ENCODE measurements at regions not wholly inside any gene's neighbourhood (a gene's known extent, or its start where the extent isn't known, plus 50 kb on each side); places are given as distances from the start of the nearest gene placed in this dataset.

DNA sequence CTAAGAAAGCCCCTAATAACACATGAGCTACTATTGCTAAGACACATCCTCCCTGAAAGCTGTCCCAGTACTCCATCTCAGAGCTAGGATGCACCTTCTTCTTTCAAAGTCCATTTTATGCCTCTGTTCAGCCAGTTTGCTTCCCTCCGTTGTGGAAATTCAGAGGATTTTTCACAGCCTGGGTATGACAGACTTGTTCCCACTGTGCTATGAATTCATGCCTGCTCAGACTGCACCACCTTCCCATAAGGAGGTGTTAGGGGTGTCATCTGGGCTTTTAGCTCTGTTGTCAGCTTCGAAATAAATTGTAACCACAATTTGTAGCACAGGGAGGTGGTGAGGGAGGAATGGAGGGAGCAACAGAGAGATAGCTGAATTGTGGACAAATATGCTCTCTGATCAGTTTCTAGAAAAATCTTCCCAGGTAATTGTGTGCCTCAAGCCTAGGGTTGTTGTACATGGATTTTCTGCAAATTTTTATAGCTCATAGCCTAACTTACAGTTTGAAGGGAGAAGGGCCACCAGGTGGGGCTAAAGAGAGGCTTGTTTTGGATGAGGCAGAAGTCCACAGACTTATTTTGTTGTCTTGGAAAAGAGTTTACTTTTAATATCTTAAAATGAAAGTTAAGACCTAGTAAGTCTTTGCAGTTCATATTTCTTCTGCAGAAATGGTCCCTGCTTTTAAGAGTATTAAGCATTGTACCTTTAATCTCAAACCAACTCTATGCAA, 462.0 kb downstream of the PDCD6IP start:
- DNase-seq: peak; percentile 14

DNA sequence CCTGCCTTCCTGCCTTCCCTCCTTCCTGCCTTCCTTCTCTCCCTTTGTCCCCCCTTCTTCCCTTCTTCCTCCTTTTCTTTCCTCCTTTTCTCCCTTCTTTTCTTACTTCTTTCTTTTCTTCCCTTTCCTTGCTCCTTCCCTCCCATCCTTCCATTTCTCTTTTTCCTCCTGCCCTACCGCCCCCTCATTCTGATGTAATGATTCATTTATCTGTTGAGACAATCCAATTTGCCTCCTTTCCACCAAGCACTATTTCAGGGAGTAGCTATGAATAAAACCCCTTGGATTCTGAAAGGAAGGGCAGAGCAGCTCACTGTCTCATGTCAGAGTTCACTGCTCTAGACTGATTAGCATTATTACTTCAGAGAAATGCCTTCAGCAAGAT, 462.6 kb downstream of the PDCD6IP start:
- DNase-seq: no peak

DNA sequence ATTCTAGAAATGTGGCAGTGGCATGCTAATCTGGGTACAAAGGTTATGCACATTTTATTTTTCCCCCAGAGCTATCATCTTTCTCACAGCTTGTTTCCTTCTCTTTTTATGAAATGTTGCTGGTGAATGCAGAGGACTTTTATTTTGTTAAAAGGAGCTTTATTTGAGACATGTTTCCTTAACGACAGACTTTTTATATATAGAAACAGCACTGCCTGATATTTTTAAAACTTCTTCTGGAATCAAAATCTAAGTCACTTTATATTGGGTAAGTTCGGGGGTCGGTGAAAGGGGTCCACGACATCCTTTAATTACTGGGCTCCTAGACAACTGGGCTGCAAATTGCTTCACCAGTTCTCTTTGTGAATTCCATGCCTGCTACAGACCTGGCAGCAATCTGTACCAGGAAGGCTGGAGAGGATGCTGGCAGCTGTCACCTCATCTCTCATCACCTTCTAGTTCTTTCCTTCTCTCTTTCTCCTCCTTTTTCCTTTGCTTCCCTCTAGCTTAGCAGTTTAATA, 464.7 kb downstream of the PDCD6IP start:
- no peak for DNase-seq

DNA sequence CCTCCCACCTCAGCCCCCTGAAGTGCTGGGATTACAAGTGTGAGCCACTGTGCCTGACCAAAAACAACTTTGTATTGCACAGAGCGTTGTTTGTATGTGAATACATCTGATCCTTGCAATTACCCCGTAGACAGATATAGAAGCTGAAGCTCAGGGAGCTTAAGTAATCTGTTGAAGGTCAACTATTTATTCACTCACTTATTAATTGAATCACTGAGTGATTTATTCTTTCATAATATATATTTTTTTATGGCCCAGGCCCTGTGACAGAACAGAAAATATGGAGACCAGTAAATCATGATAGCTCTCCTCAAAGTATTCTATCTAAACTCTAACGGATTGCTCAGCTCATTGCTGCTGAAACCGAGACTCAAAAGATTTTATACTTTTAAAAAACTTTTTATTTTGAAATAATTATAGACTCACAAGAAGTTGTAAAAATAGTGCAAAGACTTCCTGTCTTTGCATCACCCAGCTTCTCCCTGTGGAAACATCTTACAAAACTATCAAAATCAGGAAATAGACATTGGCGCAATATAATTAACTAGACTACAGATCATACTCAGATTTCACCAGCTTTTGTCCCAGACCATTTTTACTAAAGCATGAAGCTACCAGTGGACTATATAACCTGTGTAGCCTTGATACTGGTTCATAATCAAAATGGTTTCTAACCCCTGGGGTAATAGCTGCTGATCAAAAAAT, 466.1 kb downstream of the PDCD6IP start:
- no peak for DNase-seq

DNA sequence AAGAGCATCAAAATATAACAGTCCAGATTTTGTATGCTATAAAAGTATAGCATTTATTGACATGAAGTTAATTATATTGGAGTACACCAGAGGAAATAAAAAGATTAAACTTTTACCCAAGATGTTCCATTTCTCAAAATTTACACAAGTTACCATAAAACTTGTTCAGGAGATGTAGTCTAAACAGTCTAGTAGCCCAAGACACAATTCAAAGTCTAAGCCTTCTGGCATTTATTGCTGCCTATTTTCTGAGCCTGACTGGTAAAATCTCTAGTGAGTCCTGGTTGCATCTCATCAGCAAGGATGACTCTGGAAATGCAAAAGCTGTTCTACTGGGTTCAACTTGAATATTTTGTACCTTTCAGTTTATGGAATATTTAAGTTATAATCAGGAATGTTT, 468.7 kb downstream of the PDCD6IP start:
- DNase-seq: no peak

DNA sequence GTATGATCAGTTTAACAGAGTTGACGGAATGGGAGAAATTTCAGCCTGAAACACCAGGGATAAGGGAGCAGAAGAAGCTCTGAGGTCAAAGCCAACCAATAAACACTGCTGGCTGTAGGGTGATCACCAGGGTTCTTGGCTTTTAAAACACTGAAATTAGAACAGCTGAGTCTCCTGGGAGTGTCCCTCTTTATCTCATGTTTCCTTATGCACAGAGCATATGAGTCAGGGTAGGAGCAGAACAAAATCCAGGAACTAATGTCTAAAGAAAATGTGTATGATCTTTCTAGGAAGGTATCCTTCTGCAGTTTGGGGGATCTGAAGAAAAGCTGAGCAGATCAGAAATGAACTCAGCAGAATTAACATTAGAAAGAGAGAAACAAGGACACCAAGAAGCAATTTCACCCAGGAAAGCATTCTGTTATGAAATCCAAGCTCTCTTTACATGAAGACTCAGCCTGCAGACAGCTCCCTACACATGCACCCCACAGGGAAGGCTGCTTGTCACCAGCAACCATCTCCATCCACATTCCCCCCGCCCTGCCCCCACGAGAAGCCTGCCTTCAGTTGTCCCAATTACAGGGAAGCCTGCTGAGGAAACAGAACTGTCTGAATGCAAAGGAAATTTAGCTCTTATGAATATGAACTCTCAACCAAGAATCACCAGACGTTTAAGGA, 469.7 kb downstream of the PDCD6IP start:
- no peak for DNase-seq

DNA sequence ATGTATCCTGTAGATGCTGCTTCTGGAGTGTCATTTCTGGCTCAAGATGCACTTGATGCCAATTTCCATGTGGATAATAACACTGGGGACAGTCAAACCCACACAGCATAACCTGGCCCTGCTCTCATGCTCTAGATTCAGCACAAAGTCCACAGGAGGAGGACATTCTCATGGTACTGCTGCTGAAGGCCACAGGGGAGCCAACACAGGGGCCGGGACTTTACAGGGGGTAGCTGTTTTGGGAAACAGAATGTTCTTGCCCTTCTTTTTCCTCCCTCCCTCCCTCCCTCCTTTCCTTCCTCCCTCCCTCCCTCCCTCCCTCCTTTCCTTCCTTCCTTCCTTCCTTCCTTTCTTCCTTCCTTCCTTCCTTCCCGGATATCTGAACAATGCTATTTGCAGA, 477.4 kb downstream of the PDCD6IP start:
- DNase-seq: no peak

DNA sequence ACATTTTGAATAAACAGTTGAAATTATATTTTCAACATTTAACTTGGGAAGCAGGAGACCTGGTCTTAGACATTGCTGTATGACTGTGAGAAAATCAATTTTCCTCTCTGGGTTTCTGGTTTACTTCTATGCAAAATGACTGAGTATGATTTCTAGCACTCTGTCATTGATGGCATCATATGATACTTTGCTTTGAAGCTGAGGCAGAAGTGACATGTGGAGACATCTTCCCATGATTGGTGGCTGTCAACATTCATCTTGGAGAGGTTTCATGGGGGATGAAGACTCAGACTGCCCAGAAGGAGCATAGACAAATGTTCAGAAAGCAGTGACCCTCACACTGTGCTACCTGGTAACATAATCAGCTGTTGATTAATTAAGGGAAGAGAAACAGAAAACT, 477.9 kb downstream of the PDCD6IP start:
- no peak for DNase-seq

DNA sequence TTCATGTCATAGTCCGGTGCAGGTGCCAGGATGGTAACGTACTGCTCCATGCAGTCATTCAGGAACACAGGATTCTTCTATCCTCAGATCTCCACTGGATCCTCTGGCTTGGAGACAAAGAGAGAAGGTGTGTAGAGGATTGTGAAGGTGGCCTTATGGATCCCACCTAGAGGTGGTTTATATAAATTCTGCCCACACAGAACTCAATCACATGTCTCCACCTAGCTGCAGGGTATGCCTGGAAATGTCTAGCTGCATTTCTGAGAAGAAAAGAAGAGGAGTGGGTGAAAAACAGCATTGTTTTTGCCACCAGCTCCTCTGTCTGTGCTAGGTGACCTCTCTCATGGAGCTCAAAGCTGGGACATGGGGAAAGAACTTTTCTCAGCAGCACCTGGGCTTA, 478.7 kb downstream of the PDCD6IP start:
- DNase-seq: no peak

DNA sequence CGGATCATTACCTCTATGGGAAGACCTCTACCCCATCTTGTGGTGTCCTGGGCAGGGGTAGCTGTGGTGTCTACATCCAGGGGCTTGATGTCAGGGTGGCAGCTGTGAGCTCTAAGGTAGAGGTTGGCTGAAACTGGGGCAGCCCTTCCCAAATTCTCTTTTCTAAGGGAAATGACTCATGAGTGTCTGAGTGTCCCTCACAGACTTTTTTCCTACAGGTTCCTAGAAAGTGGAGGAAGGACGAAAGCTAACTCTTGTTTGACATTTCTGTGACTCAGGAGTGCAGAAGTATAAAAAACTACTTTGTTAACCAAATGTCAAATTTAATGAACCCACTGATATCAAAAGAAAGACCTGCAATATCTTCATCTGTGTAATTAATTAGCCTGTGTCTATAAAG, 481.5 kb downstream of the PDCD6IP start:
- DNase-seq: no peak

DNA sequence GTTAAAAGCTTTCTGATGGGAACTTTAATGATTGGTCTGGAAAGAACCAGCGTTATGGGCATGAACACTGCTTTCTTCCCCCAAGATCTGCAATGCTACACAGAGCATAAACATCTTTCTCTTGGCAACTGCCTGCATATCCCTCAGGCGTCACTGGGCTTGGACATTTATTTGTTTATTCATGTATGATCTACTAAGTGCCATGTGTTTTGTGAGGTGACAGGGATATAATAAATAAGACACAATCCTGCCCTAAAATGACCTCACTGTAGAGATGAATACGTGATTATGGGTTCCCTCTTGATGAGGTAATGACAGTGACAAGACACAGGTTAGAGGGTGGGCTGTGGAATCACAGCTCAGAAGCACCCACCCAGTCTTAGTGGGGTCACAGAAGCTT, 485.3 kb downstream of the PDCD6IP start:
- DNase-seq: no peak

DNA sequence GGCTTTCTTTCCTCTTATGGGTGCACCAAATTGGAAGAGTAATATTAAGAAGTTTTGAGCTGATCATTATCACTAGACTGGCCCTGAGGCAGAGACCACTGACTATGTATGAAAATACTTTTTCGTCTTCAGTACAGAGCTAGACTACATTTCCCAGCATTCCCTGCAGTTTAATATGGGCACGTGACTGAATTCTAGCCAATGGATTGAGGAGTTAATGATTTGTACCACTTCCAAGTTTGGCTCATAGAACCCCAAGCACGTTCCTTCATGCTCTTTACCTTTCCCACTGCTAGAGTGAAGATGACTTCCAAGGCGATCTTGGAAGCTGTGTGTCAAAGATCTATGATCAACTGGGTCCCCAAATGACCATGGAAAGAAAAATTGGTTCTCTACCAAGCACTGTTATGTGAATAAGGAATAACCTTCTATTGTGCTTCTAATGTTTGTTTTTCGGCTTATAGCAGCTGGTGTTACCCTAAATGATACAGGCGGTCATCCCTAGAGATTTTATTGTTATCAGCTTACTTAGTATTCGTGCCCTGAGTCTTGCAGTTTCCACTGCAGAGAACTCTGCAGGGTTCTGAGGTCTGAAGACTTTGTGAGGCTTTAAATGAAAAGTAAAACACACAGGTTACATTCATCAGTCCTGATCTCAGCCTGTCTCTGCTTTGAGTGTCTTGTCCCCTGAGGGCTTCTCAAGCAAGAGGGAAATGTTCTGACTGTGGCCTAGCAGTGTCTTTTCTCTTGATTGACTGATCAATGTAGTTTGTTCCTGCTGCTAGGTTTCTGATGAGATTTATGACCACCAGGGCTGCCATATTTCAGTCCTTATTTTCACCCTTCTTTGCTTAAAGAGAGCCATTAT, 486.8 kb downstream of the PDCD6IP start:
- DNase-seq: no peak

DNA sequence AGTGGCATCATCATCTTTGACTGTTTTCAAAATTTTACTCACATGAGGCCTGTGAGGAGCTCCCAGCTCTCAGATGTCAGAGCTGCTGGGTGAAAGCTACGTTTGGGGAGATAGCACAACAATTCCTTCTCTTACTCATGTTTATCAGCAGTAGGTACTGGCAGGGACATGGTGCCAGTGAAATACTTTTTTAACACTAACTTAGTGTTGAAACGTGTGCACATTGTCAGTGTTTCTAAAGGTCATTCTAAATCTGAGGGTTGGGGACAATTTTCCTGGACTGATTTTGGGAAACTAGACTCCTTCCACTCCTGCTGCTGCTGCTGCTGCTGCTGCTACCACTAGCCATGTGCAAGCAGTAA, 487.4 kb downstream of the PDCD6IP start:
- no peak for DNase-seq

DNA sequence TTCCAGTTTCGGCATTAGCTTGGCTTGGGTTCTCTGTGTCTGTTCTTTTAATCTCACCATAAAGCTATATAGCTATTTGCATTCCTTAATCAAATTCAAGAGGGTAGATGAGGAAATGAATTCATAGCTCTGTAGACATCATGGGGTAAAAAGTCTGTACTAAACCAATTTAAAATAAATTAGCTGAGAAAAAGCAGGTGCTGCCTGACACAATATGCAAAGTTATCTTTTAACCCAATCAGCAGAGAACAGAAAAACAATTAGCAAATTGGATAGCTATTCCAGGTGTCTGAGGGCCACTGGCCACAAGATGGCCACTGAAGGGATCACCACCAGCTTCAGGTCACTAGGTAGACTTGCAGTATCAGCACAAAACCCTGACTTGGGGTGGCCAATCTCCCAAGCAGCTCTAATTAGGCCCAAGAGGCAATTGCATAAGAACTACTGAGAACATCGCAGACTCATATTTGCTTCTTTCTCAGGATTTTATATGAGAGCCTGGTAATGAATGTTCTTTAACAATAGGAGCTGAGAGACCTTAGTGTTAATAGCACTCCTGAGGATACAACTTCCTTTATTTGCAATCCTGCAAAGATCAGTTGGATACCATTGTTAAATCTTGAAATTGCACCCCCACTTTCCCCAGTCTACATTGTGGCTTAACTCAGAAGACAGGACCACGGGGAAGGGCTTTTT, 494.3 kb downstream of the PDCD6IP start:
- no peak for DNase-seq

DNA sequence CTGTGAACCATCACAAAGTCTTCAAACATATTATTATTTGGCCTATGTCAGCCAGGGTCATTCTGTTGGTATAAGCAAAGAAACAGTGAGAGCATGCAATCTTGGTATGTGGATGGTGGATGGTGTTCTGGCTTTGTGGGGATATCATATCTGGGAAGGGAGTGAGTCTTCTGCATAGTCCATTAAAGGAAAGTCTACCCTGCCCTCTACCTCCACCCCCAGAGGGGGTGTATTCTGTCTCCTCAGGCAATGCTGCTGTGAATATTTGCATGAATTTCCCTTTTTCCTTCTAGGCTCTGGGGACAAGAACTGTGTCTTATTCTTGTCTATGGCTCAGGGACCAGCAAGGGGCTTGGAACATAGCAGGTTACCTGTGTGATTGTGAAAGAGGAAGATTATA, 495.8 kb downstream of the PDCD6IP start:
- DNase-seq: no peak

DNA sequence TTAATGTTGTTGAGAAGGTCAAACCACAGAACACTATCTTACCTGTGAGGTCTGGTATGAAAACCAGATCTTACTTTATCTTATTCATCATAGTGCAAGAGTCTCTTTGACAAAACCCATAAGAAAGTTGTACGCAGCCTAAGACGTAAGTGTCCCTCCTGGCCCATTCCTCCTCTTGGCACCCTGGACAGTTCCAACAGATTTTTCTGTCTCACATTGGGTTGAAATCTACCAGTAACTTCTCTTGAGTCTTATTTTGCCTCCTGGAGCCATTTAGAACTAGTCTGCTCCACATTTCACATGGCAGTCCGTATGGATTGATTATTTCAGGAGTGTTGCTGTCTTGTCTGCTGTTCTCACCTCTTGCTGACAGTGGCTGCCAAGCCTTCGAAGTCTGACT, 498.4 kb downstream of the PDCD6IP start:
- no peak for DNase-seq

DNA sequence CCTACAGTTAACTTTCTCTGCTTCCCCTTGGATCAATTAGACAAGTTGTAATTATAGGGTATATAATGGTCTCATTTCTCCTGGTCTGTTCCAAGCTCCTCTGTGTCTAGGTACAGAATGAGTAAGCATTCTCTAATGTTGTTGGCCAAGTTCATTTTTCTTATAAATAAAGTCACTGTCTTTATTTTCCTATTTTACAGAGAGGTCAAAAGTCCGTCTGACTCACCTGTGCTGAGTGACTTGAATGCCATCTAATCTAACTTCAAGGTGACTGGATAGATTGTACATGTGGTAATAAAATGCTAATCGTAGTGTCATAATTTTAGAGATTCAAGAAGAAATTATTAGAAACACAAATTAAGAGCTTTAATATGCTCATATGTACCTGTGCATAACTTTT, 500.2 kb downstream of the PDCD6IP start:
- no peak for DNase-seq

DNA sequence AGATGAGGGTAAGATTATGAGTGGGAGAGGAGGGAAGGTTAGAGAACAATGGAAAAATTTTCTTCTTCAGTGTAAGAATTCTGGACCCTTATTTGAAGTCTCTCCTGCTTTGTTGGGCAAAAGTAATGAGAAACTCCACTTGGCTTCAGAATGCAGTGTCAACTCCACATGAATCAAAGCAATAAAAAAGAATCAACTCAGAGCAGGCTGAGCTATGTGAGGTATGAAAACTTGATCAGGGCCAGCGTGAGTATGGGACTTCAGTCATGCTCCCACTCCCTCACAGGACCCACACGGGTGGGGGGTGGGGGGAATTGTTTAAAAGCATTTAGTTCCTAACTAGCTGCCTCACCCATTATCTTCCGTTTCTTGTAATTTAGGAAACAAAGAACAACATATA, 502.2 kb downstream of the PDCD6IP start:
- DNase-seq: no peak

DNA sequence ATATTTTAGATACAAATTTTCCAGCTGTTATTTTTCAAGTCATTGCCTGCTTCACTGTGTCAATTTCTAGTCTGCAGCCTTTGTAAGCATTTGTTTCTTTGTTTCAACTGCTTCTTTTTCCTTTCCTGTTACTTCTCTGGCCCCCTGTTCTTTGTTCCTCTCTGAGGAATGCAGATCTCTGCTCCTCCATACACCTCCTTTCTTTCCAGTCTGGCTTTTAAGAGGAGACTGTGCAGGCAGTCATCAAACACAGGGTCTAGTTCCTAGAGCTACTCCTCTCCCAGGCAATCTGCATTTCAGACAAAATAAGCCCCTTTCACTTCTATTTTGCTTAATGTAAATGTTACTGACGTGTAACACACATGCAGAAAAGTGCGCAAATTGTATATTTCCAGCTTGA, 502.9 kb downstream of the PDCD6IP start:
- no peak for DNase-seq

DNA sequence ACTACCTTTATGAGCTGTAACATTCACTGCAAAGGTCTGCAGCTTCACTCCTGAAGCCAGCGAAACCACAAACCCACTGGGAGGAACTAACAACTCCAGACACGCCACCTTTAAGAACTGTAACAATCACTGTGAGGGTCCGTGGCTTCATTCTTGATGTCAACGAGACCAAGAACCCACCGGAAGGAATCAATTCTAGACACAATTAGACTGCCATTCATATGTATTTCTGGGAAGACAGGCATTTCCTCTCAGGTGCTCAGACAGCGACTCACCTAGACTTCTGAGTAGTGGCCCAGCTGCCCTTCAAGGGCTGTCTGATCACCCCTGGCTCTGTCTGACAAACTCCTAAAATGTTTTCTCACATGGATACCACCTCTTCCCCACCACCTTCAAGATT, 506.8 kb downstream of the PDCD6IP start:
- DNase-seq: no peak

DNA sequence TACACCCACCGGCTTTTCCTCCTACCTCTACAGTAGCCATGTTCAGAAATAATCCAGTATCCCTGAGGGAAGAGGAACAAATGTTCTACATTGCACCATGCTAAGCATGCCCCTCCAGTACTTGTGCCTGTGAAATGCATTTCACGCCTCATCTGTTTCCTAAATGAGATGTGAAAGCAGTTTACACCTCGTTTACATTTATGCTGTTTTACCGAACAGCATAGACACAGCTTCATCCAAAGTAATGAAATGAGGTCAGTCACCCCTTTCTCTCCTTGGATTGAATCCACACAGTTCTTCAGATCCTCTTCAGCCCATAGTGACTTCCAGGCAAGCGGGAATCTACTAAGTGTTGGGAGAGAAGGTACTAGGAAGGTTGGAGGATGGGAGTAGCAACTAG, 514.3 kb downstream of the PDCD6IP start:
- no peak for DNase-seq

DNA sequence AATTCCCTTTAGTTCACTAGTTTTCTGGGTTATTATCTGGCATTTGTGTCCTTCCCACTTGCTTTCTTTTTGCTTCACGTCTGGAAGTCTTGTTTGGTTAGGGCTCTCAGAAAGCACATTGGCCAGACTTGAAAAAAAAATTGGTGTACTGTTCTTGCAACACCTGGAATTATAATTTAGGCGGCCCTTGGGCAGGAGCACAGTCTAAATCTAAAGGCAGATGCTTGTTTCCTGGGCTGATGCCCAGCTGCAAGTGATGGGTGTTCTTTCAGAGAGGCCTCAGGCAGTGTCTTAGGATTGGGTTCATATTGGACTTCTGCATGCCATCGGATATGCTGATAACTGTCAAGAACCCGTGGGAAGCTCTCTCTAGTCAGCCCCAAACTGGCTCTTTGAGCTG, 521.5 kb downstream of the PDCD6IP start:
- DNase-seq: no peak

DNA sequence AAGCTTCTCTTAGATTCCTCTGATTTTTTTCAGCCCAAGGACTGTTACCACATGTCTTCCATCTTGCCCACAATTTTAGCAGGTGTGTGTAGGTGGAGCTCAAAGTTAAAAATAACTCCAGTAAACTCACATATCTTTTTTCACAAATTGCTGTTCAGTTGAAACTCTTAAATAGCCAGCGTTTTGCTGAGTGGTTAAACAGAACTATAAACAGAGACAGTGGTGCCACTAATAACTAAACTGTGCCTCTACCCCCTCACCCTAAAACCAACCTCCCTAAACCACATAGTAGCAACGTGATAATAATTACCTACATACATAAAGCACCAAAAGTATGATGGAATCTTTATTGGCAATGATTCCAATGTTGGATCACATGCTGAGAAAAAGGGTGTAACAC, 525.1 kb downstream of the PDCD6IP start:
- DNase-seq: no peak
